ENCODE measurements at regions not wholly inside any gene's neighbourhood (a gene's known extent, or its start where the extent isn't known, plus 50 kb on each side); places are given as distances from the start of the nearest gene placed in this dataset.

DNA sequence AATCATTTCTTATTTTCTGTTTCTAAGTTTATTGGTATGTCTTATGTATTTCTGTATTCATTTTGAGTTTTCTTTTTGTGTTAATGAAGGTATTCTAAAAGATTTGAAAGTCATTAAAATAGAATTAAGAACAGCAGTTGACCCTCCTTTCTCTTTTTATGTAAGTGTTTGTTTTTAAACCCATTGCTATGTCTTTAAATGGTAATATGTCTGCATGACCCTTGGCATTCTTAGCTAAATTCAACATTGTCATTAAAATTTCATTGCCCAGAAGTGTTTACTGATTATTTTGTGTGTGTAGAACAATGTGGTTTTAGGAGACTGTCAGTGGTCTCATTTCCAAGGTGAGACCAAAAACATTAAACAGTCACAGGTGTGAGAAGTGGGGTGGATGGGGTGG, 197.8 kb downstream of the PCDH7 start:
- DNase-seq (ENCODE audit: extremely low spot score): no peak
- POLR2A ChIA-PET: no interaction called here
- CTCF ChIA-PET: no interaction called here
- TF ChIP-seq, protein P1, sequence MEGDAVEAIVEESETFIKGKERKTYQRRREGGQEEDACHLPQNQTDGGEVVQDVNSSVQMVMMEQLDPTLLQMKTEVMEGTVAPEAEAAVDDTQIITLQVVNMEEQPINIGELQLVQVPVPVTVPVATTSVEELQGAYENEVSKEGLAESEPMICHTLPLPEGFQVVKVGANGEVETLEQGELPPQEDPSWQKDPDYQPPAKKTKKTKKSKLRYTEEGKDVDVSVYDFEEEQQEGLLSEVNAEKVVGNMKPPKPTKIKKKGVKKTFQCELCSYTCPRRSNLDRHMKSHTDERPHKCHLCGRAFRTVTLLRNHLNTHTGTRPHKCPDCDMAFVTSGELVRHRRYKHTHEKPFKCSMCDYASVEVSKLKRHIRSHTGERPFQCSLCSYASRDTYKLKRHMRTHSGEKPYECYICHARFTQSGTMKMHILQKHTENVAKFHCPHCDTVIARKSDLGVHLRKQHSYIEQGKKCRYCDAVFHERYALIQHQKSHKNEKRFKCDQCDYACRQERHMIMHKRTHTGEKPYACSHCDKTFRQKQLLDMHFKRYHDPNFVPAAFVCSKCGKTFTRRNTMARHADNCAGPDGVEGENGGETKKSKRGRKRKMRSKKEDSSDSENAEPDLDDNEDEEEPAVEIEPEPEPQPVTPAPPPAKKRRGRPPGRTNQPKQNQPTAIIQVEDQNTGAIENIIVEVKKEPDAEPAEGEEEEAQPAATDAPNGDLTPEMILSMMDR (IDR thresholded peaks at IDR 0.05; ENCODE audit: control extremely low read depth, extremely low read depth, low read depth, missing control alignments): no peak

- DNase-seq (ENCODE audit: extremely low spot score): no peak
- POLR2A ChIA-PET: no interaction called here
- TF ChIP-seq, protein P1 (IDR thresholded peaks at IDR 0.05; ENCODE audit: control extremely low read depth, extremely low read depth, low read depth, missing control alignments): no peak
- CTCF ChIA-PET: no interaction called here
Measured at GRCh38 chr4:30919458-30919857, 199.3 kb downstream of the PCDH7 start.

DNA sequence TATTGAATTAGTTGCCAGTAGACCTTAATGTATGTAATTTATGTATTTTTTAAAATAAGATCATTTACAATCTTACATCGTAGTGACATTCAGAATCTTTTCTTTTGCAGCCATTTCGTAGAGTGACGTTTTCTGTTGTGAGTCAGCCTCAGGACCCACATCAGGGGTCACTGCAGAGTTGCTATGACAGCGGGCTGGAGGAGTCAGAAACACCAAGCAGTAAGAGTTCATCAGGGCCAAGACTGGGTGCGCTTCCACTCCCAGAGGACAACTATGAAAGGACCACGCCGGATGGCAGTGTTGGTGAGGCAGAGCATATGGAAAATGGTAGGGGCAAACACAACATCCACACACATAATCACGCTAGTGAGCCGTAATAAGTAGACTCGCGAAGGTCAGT, 199.9 kb downstream of the PCDH7 start:
- ChIA-PET POLR2A (no interaction called here), CTCF (no interaction called here)
- TF ChIP-seq, protein P1 (IDR thresholded peaks at IDR 0.05; ENCODE audit: control extremely low read depth, extremely low read depth, low read depth, missing control alignments): no peak
- no peak for DNase-seq (ENCODE audit: extremely low spot score)

DNA sequence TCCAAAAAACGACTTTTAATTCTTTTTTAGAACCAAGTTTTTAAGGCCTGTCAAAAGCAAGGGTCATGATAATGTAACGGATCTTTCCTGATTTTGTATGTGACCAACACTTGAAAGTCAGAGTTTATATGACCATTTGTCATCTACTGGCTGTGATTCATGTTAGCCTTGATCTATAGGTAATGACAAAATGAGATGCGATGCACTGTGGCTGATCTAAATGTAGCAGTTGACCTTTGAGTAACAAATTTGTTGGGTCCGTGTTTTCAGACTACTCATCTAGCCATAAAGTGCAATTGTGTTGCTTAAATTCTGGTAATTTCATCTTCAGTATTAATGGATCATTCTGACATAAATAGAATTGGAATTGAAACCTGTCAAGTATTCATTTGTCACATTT, 202.5 kb downstream of the PCDH7 start:
- TF ChIP-seq, protein P1 (IDR thresholded peaks at IDR 0.05; ENCODE audit: control extremely low read depth, extremely low read depth, low read depth, missing control alignments): no peak
- ChIA-PET POLR2A (no interaction called here), CTCF (no interaction called here)
- DNase-seq (ENCODE audit: extremely low spot score): no peak

GRCh38 chr4:30924495-30924894, 204.3 kb downstream of the PCDH7 start:
- ChIA-PET POLR2A (no interaction called here), CTCF (no interaction called here)
- TF ChIP-seq, protein P1 (IDR thresholded peaks at IDR 0.05; ENCODE audit: control extremely low read depth, extremely low read depth, low read depth, missing control alignments): no peak
- no peak for DNase-seq (ENCODE audit: extremely low spot score)

- CTCF ChIA-PET: no interaction called here
- POLR2A ChIA-PET: no interaction called here
Measured at GRCh38 chr4:30929649-30930048, 209.5 kb downstream of the PCDH7 start.

More at GRCh38 chr4:30929649-30930048, 209.5 kb downstream of the PCDH7 start:
- TF ChIP-seq, protein P1 (IDR thresholded peaks at IDR 0.05; ENCODE audit: control extremely low read depth, extremely low read depth, low read depth, missing control alignments): no peak
- DNase-seq (ENCODE audit: extremely low spot score): no peak
